PC-9 (cell line): ENCODE measurements at regions not wholly inside any gene's neighbourhood (a gene's known extent, or its start where the extent isn't known, plus 50 kb on each side); places are given as distances from the start of the nearest gene placed in this dataset.

Source experiments
- EZH2 ChIP-seq: fragments of 200-600 bp; sonication (generic); IDR thresholded peaks from 2 replicates; pipeline ENCODE4 v1.8.0; 2017; ENCODE audit warnings: antibody characterized with exemption, low read depth
- TF ChIP-seq, protein P1 (sequence below): fragments of 200-600 bp; sonication (generic); conservative IDR thresholded peaks from 2 replicates; pipeline ENCODE4 v1.6.1; 2017; ENCODE audit warnings: mixed run types, antibody characterized with exemption, mild to moderate bottlenecking, moderate library complexity

DNA sequence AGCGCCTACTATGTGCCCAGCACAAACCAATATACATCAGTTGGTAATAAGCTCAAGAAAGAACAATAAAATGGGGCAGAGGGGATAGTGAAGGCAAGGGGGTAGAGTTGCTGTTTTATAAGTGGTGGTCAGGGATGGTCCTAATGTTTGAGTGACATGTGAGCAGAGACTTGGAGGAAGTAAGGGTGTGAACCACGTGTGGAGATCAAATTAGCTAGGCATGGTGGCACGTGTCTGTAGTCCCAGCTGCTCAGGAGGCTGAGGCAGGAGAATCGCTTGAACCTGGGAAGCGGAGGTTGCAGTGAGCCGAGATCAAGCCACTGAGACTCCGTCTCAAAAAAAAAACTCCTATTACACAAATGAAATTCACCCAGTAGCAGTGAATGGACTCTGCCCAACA, 56.5 kb downstream of the IRX6 start:
- TF ChIP-seq EZH2: no peak
- TF ChIP-seq, protein P1, sequence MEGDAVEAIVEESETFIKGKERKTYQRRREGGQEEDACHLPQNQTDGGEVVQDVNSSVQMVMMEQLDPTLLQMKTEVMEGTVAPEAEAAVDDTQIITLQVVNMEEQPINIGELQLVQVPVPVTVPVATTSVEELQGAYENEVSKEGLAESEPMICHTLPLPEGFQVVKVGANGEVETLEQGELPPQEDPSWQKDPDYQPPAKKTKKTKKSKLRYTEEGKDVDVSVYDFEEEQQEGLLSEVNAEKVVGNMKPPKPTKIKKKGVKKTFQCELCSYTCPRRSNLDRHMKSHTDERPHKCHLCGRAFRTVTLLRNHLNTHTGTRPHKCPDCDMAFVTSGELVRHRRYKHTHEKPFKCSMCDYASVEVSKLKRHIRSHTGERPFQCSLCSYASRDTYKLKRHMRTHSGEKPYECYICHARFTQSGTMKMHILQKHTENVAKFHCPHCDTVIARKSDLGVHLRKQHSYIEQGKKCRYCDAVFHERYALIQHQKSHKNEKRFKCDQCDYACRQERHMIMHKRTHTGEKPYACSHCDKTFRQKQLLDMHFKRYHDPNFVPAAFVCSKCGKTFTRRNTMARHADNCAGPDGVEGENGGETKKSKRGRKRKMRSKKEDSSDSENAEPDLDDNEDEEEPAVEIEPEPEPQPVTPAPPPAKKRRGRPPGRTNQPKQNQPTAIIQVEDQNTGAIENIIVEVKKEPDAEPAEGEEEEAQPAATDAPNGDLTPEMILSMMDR: no peak
